ENCODE measurements at regions not wholly inside any gene's neighbourhood (a gene's known extent, or its start where the extent isn't known, plus 50 kb on each side); places are given as distances from the start of the nearest gene placed in this dataset.

DNA sequence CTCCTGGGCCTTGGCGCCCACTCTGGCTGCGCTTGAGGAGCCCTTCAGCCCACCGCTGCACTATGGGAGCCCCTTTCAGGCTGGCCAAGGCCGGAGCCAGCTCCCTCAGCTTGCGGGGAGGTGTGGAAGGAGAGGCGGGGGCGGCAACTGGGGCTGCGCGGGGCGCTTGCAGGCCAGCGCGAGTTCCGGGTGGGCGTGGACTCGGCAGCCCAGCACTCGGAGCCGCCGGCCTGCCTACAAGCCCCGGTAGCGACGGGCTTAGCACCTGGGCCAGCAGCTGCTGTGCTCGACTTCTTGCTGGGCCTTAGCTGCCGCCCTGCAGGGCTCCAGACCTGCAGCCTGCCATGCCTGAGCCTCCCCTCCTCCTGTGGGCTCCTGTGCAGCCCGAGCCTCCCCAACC is 141.5 kb upstream of the SLC39A10 start:
- TF ChIP-seq, protein P1, sequence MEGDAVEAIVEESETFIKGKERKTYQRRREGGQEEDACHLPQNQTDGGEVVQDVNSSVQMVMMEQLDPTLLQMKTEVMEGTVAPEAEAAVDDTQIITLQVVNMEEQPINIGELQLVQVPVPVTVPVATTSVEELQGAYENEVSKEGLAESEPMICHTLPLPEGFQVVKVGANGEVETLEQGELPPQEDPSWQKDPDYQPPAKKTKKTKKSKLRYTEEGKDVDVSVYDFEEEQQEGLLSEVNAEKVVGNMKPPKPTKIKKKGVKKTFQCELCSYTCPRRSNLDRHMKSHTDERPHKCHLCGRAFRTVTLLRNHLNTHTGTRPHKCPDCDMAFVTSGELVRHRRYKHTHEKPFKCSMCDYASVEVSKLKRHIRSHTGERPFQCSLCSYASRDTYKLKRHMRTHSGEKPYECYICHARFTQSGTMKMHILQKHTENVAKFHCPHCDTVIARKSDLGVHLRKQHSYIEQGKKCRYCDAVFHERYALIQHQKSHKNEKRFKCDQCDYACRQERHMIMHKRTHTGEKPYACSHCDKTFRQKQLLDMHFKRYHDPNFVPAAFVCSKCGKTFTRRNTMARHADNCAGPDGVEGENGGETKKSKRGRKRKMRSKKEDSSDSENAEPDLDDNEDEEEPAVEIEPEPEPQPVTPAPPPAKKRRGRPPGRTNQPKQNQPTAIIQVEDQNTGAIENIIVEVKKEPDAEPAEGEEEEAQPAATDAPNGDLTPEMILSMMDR (IDR thresholded peaks at IDR 0.05): no peak
- no peak for TF ChIP-seq POLR2AphosphoS5 (IDR thresholded peaks at IDR 0.05)

Data from sigmoid colon (tissue), 4 donors.